HG03442 (cell line): ENCODE measurements at regions not wholly inside any gene's neighbourhood (a gene's known extent, or its start where the extent isn't known, plus 50 kb on each side); places are given as distances from the start of the nearest gene placed in this dataset.
A peak's percentile ranks its signal among the peaks of the same experiment; 100 is the strongest.

Experiments
- ATAC-seq: cut with Tn5 transposase; IDR thresholded peaks from one replicate; pipeline ENCODE4 v1.9.1; 2021; ENCODE audit warnings: mild to moderate bottlenecking, moderate library complexity; ENCODE audit not compliant: unreplicated experiment

DNA sequence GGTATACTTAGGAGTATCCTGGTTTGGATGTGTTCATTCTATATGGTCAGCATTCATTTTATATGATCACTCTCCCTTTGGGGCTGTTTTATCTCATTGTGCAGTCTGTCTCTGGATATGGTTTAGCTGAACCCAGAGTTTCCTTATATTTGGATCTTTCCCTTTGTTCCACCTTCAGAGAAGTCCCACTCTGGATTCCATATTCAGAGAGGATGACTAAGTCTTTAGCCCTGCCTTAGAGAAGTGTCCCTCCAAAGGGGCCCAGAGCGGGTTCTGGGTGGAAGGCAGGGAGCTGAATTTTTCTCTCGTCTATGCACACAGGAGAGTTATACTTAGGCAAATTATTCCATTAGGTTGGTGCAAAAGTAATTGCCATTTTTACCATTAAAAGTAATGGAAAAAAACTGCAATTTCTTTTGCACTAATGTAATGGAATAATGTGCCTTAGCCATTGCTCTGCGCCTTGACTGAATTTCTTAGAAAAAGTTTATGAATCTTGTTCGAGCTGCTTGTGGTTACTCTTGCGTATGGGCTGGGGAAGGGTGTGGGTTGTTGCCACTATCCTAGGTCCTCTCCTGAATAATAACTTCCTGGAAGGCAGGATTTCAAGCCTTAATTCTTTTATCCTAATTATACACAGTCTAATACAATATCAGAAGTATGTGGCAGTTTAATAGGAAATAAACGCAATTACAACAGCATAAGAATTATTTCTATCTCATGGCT, 74.2 kb upstream of the MTPN start:
- no peak for ATAC-seq

DNA sequence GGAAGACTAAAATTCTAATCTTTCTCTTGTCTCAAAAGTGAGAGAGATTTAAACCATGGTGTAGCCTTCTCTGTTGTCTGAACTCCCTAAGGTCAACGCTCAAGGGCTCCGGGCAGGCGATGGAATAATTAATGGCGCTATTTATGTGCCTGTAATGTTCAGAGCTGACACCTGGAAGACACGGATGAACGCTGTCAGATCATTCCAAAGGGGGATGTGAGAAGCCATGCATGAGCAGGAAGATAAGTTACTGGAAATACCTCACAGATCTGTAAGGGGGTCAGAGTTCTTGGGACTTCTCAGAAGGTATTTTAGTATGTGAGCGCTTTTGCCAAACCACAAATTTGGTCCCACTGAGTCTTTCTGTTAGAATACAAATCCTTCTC, 73.3 kb upstream of the MTPN start:
- no peak for ATAC-seq

DNA sequence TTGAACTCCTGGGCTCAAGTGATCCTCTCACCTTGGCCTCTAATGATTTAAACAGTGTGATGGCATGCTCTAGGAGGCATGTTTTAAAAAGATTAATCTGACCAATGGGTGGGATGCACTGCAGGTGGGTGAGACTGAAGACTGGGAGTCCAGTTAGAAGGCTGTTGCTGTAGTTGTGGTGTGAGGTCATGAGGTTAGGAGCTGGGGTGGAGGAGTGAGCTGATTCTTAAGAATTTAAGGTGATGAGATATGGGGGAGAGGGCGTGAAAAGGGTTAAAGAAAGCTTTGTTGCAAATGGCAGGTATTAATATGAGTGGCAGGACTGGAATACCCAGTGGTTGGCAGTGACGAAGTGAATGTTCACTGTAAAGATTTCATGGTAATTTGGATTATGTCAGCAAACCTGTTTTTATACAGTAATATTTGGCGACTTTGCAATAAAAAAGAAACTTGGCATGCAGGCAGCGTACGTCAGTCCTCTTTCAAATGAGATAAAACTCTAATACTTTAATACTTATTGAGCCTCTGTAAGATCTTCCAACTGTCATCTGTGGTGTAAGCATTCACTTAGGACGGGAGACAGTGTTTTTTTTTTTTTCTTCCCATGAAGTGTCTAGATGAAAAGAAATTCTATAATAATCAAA, 72.8 kb upstream of the MTPN start:
- no peak for ATAC-seq

DNA sequence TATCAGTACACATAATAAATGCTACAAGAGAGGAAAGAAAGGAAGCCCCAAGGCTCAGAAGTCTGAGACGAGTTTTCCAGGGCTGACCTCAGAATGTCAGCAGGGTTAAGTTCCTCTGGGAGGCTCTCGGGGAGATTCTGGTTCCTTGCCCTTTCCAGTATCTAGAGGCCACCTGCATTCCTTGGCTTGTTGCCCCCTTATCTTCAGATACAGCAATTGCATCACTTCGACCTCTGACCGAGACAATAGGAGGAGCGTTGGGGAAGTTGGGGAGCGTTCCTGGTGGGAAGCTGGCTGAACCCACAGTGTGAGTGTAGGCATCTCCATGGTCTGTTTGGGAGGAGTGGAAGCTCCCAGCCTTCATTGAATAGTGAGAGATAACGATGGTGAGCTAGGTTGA, 72.0 kb upstream of the MTPN start:
- ATAC-seq: no peak

DNA sequence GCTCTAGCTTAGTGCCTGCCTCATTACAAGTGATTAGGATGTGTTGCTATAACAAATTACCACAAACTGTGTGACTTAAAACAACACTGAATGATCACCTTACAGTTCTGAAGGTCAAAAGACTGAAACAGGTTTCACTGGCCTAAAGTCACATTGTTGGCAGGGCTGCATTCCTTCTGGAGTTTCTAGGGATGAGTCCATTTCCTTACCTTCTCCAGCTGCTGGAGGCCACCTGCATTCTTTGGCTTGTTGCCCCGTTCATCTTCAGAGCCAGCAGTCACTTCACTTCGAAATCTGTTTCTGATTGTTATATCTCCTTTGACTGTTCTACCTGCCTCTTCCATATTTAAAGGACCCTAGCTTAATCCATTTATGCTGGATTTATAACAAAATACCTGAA, 69.4 kb upstream of the MTPN start:
- no peak for ATAC-seq

DNA sequence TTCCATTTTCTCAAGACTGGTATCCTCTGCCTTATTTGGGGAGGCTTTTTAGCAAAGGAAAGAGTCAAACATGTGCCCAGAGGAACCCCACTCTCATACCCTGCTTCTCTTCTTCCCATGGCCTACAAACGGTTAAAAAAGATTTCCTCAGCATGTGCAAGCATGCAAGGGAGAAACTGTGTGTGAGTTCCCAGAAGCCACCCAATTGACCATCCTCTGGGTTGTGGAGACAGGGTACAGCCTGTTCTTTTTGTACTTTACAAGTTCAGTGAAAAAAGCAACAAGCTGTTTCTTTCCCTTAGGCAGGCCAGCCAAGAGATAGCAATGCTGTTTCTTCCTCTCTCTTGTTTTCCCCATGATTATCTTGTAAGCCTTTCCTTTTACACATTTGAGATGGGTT, 68.8 kb upstream of the MTPN start:
- ATAC-seq: no peak

DNA sequence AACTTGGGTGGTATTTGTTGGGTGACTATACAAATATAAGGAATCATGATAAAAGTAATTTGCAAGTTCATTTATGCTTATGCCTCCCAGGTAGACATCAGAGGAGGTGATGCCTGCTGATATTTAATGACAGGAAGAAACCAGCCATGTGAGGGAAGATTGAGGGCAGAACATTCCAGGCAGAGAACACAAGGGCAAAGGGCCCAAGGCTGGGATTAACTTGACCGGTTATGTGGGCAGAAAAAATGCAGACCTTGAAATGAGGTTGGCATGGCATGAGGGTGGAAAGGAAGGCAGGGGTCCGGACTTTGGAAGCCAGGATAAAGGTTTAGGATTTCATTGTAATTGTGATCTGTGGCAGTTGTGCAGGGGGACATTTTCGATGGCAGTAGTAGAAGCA, 68.0 kb upstream of the MTPN start:
- ATAC-seq: no peak

DNA sequence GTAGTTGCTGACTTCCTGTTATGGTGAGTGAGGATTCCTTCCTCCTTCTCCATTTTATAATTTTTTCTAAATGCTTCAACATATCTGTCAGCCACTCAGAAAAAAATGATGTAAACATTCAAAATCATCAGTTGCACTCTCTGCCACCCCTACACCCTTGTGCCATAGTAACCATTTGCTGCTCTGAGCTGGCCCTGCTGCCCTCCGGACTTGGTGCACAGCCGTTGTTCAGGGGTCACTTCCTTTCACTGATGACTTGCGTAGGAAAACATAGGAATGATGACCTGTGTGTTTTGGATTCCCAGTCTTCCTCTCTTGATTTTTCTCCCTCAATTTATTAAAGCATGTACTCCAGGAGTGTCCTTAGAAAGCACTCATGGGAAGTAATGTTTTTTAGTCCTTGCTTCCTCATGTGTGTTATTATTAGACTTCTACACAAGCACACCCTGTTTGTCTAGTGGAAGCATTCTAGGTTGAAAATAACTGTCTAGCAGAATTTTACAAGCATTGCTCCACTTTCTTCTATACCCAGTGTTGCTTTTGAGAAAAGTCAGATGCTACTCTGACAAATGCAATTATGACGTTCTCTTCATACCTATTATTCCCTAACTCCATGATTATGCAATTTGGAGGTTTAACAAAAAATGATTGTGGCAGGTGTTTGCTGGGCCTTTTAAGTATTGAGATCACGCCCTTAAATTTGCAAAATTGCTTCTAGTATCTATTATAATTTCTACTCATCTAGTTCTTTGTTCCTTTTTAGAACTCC, 62.6 kb upstream of the MTPN start:
- ATAC-seq: no peak

DNA sequence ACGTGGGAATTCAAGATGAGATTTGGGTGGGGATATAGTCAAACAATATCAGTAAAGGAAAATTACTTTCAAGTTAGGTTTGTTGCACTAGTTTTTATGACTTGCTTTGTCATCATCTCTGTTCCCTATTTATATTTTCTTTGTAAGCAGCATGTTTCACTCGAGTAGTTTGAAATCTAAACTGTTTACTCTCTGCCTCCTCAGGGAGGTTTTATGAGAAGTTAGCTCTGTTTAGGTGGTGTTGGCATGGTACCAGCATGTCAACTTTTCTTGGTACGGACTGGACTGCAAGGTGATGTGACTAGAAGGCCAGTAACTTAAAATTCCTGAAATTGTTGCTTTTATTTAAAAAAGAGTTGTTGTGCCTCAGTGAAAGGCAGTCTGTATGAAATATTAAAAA, 59.2 kb upstream of the MTPN start:
- no peak for ATAC-seq

DNA sequence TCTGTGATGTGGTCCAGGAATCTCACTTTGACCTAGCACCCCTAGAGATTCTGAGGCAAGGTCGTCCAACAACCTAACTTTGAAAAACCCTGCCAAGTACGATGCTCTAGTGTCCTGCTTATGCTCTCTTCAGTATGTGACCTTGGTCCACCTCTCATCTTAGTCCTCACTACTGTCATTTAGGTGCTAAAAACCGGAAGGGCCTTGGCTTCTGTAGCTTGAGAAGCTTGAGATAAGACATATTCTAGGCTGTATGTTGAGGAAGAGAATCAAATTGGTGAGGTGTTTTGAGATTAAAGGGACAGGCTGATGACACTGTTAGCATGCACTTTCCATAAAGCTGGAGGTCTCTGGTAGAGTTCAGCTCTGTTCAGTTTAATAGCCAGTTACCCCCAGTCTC, 57.0 kb upstream of the MTPN start:
- no peak for ATAC-seq

DNA sequence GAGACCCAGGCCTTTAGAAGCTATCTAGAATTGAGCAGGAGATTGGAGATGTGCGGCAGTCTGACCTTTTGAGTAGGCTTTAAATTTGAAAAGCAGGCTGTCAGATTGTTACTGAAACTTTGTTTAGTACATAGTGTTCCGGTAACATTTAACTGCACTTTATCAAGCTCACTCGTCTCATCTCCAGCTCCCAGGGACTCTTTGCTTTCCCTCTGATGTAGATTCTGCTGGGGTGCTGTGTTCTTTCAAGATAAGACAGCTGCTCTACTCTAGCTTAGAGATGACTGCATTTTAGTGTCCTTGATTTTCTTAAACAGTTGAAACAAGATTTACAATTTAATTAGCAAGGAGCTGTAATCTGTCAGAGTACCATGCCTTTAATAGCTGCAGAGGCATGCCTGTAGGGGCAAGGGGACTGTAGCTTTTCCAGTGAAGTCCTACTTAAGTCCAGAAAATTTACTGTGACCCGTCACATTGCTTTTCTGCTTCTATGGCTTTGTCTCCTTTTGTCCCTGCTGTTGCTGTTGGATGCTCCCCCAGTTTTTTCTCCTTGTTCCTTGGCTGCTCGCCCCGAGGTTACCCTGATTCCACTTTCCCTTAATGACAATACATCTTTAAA, 56.4 kb upstream of the MTPN start:
- ATAC-seq: no peak

DNA sequence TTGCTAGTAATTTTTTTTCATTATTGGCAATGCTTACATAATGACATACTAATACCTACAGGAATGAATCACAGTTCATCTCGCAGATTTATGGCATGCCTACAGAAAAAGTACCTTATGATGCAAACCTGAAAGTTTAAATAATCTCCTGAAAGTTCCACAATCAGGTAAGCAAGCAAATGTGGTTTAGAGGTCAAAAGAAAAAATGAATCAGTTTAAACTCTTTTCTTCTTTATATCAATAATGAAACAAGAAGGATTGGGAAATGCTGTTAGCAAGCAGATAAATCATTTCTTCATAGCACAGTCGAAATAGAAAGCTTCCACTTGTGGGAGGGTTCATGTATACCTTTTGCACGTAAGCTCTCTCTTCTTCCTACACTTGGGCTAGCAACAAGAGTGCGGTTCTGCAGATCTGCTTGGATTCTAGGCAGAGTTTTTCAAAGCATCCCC, 53.7 kb upstream of the MTPN start:
- ATAC-seq: peak; percentile 91

DNA sequence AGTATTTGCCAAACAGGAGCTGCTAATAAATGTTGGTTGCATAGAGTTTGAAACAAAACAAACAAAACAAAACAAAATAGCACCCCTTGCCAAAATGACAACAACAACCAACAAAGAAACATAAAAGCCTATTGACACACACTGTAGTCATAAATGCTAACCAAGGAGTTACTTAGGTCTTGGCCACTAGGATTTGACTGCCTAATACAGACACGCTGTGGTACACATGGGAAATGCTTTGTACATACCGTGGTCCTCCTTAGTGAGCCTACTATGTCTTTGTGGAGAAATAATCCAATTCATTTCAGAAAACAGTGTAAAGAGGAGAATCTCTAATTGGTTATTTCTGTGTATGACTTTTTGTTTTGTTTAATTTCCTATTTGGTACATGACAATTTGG, 53.2 kb upstream of the MTPN start:
- ATAC-seq: no peak

DNA sequence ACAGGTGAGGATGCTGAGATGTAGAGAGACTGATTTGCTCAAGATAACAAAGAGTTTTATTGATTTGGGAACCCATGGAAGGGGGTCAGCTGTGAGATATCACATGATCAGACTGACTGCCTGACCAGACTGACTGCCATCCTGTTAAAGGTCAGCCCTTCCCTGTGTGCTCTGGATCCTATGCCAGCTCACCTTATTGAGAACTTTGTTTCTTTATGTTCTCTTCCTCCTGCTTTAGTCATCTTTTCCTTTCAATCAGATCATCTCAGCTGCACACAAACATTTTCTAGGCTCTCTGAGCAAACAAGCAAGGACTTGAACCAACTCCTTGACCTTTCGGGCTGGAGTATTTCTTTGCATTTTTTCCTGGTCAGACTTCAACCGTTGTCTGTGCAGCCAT, 50.0 kb upstream of the MTPN start:
- ATAC-seq: no peak
